Neuronal stem cell (in vitro differentiated cells): ENCODE measurements at regions not wholly inside any gene's neighbourhood (a gene's known extent, or its start where the extent isn't known, plus 50 kb on each side); places are given as distances from the start of the nearest gene placed in this dataset.

Experiments used
- DNase-seq: peaks from one replicate; pipeline ENCODE4 v3.0.0-alpha.2; 2013; ENCODE audit warnings: low spot score
- H2AFZ ChIP-seq: one replicate; pipeline ENCODE4 v1.6.1; 2013; ENCODE audit warnings: mild to moderate bottlenecking, low read length, inconsistent platforms
- H2AK5ac ChIP-seq: 2 replicates; pipeline ENCODE4 v1.6.1; 2013; ENCODE audit warnings: low read depth, mild to moderate bottlenecking, inconsistent platforms, low read length, moderate library complexity, mixed read lengths
- H2BK120ac ChIP-seq: 2 replicates; pipeline ENCODE4 v1.6.1; 2013; ENCODE audit warnings: low read depth, mild to moderate bottlenecking, inconsistent platforms, low read length, moderate library complexity, mixed read lengths
- H2BK12ac ChIP-seq: one replicate; pipeline ENCODE4 v1.6.1; 2013; ENCODE audit warnings: low read length, inconsistent platforms
- H2BK15ac ChIP-seq: 2 replicates; pipeline ENCODE4 v1.6.1; 2013; ENCODE audit warnings: mild to moderate bottlenecking, low read length, inconsistent platforms, mixed read lengths
- H2BK5ac ChIP-seq: one replicate; pipeline ENCODE4 v1.6.1; 2013; ENCODE audit warnings: inconsistent platforms, mild to moderate bottlenecking, low read length, moderate library complexity
- H3K14ac ChIP-seq: one replicate; pipeline ENCODE4 v1.6.1; 2013; ENCODE audit warnings: low read length, inconsistent platforms
- H3K18ac ChIP-seq: 2 replicates; pipeline ENCODE4 v1.6.1; 2013; ENCODE audit warnings: low read length, inconsistent platforms
- H3K23ac ChIP-seq: 2 replicates; pipeline ENCODE4 v1.6.1; 2013; ENCODE audit warnings: low read depth, mild to moderate bottlenecking, mixed read lengths, low read length, inconsistent platforms; ENCODE audit not compliant: poor library complexity
- H3K27ac ChIP-seq: replicated peaks from 3 replicates; pipeline ENCODE4 v1.5.1; 2013; ENCODE audit warnings: low read length, inconsistent platforms
- H3K27me3 ChIP-seq, 3 experiments: 2 replicates each; pipeline ENCODE4 v1.6.1; 2013; ENCODE audit warnings: low read length in 3 of 3, mild to moderate bottlenecking in 2 of 3, inconsistent platforms in 1 of 3, low read depth in 1 of 3, mixed read lengths in 1 of 3, moderate library complexity in 1 of 3; ENCODE audit not compliant: control insufficient read depth in 3 of 3, insufficient read depth in 3 of 3
- H3K36me3 ChIP-seq, 2 donors: replicated peaks in 1 of 2; 2 replicates each; pipeline ENCODE4 v1.6.1; 2013; ENCODE audit warnings: low read length in 2 of 2; ENCODE audit not compliant: control insufficient read depth in 2 of 2, insufficient read depth in 2 of 2
- H3K4ac ChIP-seq: 2 replicates; pipeline ENCODE4 v1.6.1; 2013; ENCODE audit warnings: inconsistent platforms, mild to moderate bottlenecking, low read length, moderate library complexity
- H3K4me1 ChIP-seq, 2 donors: 1 replicate in 1 of 2; 2 replicates in 1 of 2; pipeline ENCODE4 v1.6.1; 2013; ENCODE audit warnings: low read length in 2 of 2, low read depth in 1 of 2; ENCODE audit not compliant: control insufficient read depth in 2 of 2, insufficient read depth in 1 of 2
- H3K4me2 ChIP-seq: one replicate; pipeline ENCODE4 v1.6.1; 2013; ENCODE audit warnings: mild to moderate bottlenecking, low read length, inconsistent platforms; ENCODE audit not compliant: insufficient read depth, poor library complexity, severe bottlenecking
- H3K4me3 ChIP-seq, 2 donors: 2 replicates each; pipeline ENCODE4 v1.5.1; 2013; ENCODE audit warnings: low read length in 2 of 2, mild to moderate bottlenecking in 2 of 2, inconsistent platforms in 1 of 2, moderate library complexity in 1 of 2
- H3K79me1 ChIP-seq: one replicate; pipeline ENCODE4 v1.6.1; 2013; ENCODE audit warnings: low read depth, mild to moderate bottlenecking, inconsistent platforms, low read length, moderate library complexity
- H3K9ac ChIP-seq: one replicate; pipeline ENCODE4 v1.6.1; 2013; ENCODE audit warnings: mild to moderate bottlenecking, low read depth, low read length, inconsistent platforms; ENCODE audit not compliant: poor library complexity
- H3K9me3 ChIP-seq, 2 donors: replicated peaks in 1 of 2; 2 replicates each; pipeline versions ENCODE3 to v1.6.1; 2013; ENCODE audit warnings: low read length in 2 of 2, mild to moderate bottlenecking in 2 of 2, inconsistent platforms in 1 of 2, low read depth in 1 of 2, mixed read lengths in 1 of 2, moderate library complexity in 1 of 2; ENCODE audit not compliant: control insufficient read depth in 2 of 2, insufficient read depth in 1 of 2
- H4K8ac ChIP-seq: one replicate; pipeline ENCODE4 v1.6.1; 2013; ENCODE audit warnings: low read depth, mild to moderate bottlenecking, inconsistent platforms, low read length, moderate library complexity
- H4K91ac ChIP-seq: one replicate; pipeline ENCODE4 v1.6.1; 2013; ENCODE audit warnings: low read length, low read depth, mild to moderate bottlenecking, inconsistent platforms; ENCODE audit not compliant: poor library complexity
- WGBS, 2 donors: extraction: QIAGEN DNeasy Blood & Tissue Kit; methylation state at CpG; one replicate each; pipeline ENCODE4 v1.1.7; 2013; ENCODE audit warnings: missing lambda C conversion rate in 2 of 2, mixed read lengths in 1 of 2; ENCODE audit not compliant: insufficient read length in 2 of 2, insufficient replicate concordance in 1 of 2; ENCODE audit errors: extremely low coverage in 2 of 2; 5-methylcytosine and 5-hydroxymethylcytosine counted together

GRCh38 chr1:195130598-195130997 lies 1477.6 kb downstream of the KCNT2 start:
- Histone ChIP-seq H3K4me3 (no peak overlapping the region), H2AK5ac (no peak overlapping the region), H3K4ac (no peak overlapping the region), H2BK12ac (no peak overlapping the region), H3K27ac (no peak overlapping the region), H2AFZ (no peak overlapping the region), H3K14ac (no peak overlapping the region), H2BK15ac (no peak overlapping the region), H2BK120ac (no peak overlapping the region), H3K9ac (no peak overlapping the region), H3K9me3 (peaks cover 0 to 3% of the 10 kb centered on the region in 2 donors), H4K91ac (no peak overlapping the region), H3K27me3 (no peaks in the 10 kb centered on the region), H2BK5ac (no peak overlapping the region), H3K4me2 (no peak overlapping the region), H3K79me1 (no peaks in the 10 kb centered on the region), H3K36me3 (no peaks in the 10 kb centered on the region), H3K4me1 (no peaks in the 10 kb centered on the region), H3K23ac (no peak overlapping the region), H4K8ac (no peak overlapping the region), H3K18ac (no peak overlapping the region)
- no peak for DNase-seq

DNA sequence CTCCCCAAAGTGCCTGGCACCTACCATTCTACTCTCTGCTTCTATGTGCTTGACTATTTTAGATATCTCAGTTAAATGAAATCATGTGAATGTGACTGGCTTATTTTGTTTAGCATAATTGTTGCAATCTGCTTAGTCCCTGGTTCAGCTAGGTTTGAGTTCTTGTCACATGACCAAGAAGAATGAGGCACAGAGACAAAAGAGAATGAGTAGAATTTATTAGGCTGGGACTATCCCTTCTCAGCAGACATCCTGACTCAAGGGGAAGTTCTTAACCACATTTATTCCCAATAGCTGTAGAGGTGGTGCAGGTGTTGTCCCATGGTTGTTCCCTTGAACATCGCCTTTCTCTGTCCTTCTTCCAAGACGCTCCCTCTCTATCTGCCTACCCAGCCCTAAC lies 1485.7 kb downstream of the KCNT2 start:
- H3K27ac ChIP-seq = no peak overlapping the region

DNA sequence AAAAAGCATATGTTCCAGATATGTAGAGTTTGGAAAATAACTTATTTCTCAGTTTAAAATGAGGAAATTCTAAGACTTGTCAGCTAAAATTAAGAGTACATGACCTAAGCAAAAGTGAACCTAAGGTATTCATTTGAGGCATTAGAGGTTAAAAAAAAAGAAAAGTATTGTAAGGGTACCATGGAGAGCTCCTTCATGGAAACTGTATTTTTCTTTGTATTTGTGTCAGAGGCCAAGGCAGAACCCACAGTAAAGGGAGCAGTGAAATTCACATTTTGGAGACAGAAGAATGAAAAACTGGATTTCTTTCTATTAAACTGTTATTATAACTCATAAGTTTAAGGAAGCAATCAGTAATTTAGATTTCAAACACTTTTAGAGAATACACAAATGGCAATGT lies 1494.8 kb downstream of the KCNT2 start:
- H3K9ac ChIP-seq = no peak overlapping the region
- no peak overlapping the region for H4K91ac ChIP-seq
- H3K27ac ChIP-seq = no peak overlapping the region
- no peak overlapping the region for H2AK5ac ChIP-seq
- no peak overlapping the region for H3K23ac ChIP-seq
- H2BK15ac ChIP-seq = no peak overlapping the region
- no peak overlapping the region for H3K4me3 ChIP-seq
- no peaks in the 10 kb centered on the region for H3K36me3 ChIP-seq
- H2AFZ ChIP-seq = no peak overlapping the region
- no peak overlapping the region for H3K14ac ChIP-seq
- no peak overlapping the region for H3K18ac ChIP-seq
- no peak overlapping the region for H4K8ac ChIP-seq
- no peaks in the 10 kb centered on the region for H3K79me1 ChIP-seq
- no peak overlapping the region for H2BK12ac ChIP-seq
- no peaks in the 10 kb centered on the region for H3K27me3 ChIP-seq
- H3K4me1 ChIP-seq = no peaks in the 10 kb centered on the region
- H3K9me3 ChIP-seq = no peaks in the 10 kb centered on the region
- H3K4ac ChIP-seq = no peak overlapping the region
- DNase-seq = no peak
- H2BK120ac ChIP-seq = no peak overlapping the region
- H3K4me2 ChIP-seq = no peak overlapping the region
- no peak overlapping the region for H2BK5ac ChIP-seq

More for the DNA sequence above, 1485.7 kb downstream of the KCNT2 start:
- Histone ChIP-seq H2BK12ac (no peak overlapping the region), H3K4ac (no peak overlapping the region), H2AK5ac (no peak overlapping the region), H3K79me1 (no peaks in the 10 kb centered on the region), H3K27me3 (no peaks in the 10 kb centered on the region), H3K36me3 (no peaks in the 10 kb centered on the region), H2BK5ac (no peak overlapping the region), H4K8ac (no peak overlapping the region), H2BK15ac (no peak overlapping the region), H2BK120ac (no peak overlapping the region), H2AFZ (no peak overlapping the region), H3K23ac (no peak overlapping the region), H3K14ac (no peak overlapping the region), H3K9ac (no peak overlapping the region), H4K91ac (no peak overlapping the region), H3K4me1 (no peaks in the 10 kb centered on the region), H3K18ac (no peak overlapping the region), H3K4me3 (no peak overlapping the region), H3K4me2 (no peak overlapping the region), H3K9me3 (no peaks in the 10 kb centered on the region)
- no CpG with 5 or more reads among the region's 2 CpGs for WGBS, 2 donors
- DNase-seq = no peak

- Histone ChIP-seq H3K4me3 (no peak overlapping the region), H3K9me3 (no peaks in the 10 kb centered on the region), H3K36me3 (no peaks in the 10 kb centered on the region), H3K9ac (no peak overlapping the region), H2AK5ac (no peak overlapping the region), H2BK120ac (no peak overlapping the region), H3K18ac (no peak overlapping the region), H2AFZ (no peak overlapping the region), H3K4me1 (no peaks in the 10 kb centered on the region), H4K91ac (no peak overlapping the region), H3K27me3 (no peaks in the 10 kb centered on the region), H3K4ac (no peak overlapping the region), H2BK15ac (no peak overlapping the region), H2BK5ac (no peak overlapping the region), H3K4me2 (no peak overlapping the region), H3K27ac (no peak overlapping the region), H4K8ac (no peak overlapping the region), H3K14ac (no peak overlapping the region), H2BK12ac (no peak overlapping the region), H3K79me1 (no peaks in the 10 kb centered on the region), H3K23ac (no peak overlapping the region)
- no CpG with 5 or more reads among the region's 2 CpGs for WGBS, 2 donors
- no peak for DNase-seq
Measured at GRCh38 chr1:195105773-195106172, 1502.5 kb downstream of the KCNT2 start.
